OCI-LY3 (cell line): ENCODE measurements at regions not wholly inside any gene's neighbourhood (a gene's known extent, or its start where the extent isn't known, plus 50 kb on each side); places are given as distances from the start of the nearest gene placed in this dataset.

Experiments used
- H2AFZ ChIP-seq: fragments of 200-600, 300-600 bp; shearing (Covaris generic); 2 replicates; pipeline ENCODE4 v1.6.0; 2014; ENCODE audit warnings: antibody characterized with exemption, low read depth, low read length
- H3K27ac ChIP-seq: fragments of 200-600, 300-600 bp; sonication (generic); 2 replicates; pipeline ENCODE4 v1.5.1; 2014; ENCODE audit warnings: mild to moderate bottlenecking, low read length, moderate library complexity, mixed read lengths
- H3K27me3 ChIP-seq: fragments of 200-600, 300-600 bp; sonication (generic); 2 replicates; pipeline ENCODE4 v1.6.1; 2014; ENCODE audit warnings: low read depth, low read length, mixed read lengths
- H3K36me3 ChIP-seq: fragments of 200-600, 300-600 bp; sonication (generic); replicated peaks from 2 replicates; pipeline ENCODE3; 2014; ENCODE audit warnings: low read depth, low read length, mixed read lengths
- H3K4me1 ChIP-seq: fragments of 300-600, 200-600 bp; sonication (generic); 2 replicates; pipeline ENCODE4 v1.6.1; 2014; ENCODE audit warnings: low read length, mixed read lengths
- H3K4me2 ChIP-seq: fragments of 200-600, 300-600 bp; sonication (generic); 2 replicates; pipeline ENCODE4 v1.6.1; 2014; ENCODE audit warnings: low read length, mixed read lengths
- H3K4me3 ChIP-seq: fragments of 300-600, 200-600 bp; sonication (generic); 2 replicates; pipeline ENCODE4 v1.5.1; 2014; ENCODE audit warnings: antibody characterized with exemption, mild to moderate bottlenecking, low read length, moderate library complexity
- H3K79me2 ChIP-seq: fragments of 300-600, 200-600 bp; shearing (Covaris generic); 2 replicates; pipeline ENCODE4 v1.6.1; 2014; ENCODE audit warnings: mild to moderate bottlenecking, low read length, mixed read lengths
- H3K9ac ChIP-seq: fragments of 300-600, 200-600 bp; shearing (Covaris generic); 2 replicates; pipeline ENCODE4 v1.6.0; 2014; ENCODE audit warnings: mild to moderate bottlenecking, low read length, moderate library complexity
- H3K9me3 ChIP-seq: fragments of 200-600, 300-600 bp; shearing (Covaris generic); 2 replicates; pipeline ENCODE4 v1.6.1; 2014; ENCODE audit warnings: low read length, mixed read lengths; ENCODE audit not compliant: insufficient read depth
- H4K20me1 ChIP-seq: fragments of 200-600, 300-600 bp; sonication (generic); 2 replicates; pipeline ENCODE4 v1.6.1; 2016; ENCODE audit warnings: low read length, mixed read lengths; ENCODE audit not compliant: insufficient read depth
- CTCF ChIP-seq: fragments of 200-600, 300-600 bp; sonication (generic); IDR thresholded peaks from 2 replicates; pipeline ENCODE4 v1.5.1; 2014; ENCODE audit warnings: antibody characterized with exemption, low read length, low read depth
- EZH2phosphoT487 ChIP-seq: fragments of 200-600 bp; shearing (Covaris generic); IDR thresholded peaks from 2 replicates; pipeline ENCODE4 v1.6.1; 2018; ENCODE audit warnings: antibody characterized with exemption, mixed run types, low read depth

- H3K4me2 ChIP-seq, result no peak overlapping the region
- no peaks in the 10 kb centered on the region for H3K27me3 ChIP-seq
- no peak overlapping the region for H3K27ac ChIP-seq
- H3K4me1 ChIP-seq, result no peaks in the 10 kb centered on the region
- H3K79me2 ChIP-seq, result no peaks in the 10 kb centered on the region
- H3K9ac ChIP-seq, result no peak overlapping the region
- no peaks in the 10 kb centered on the region for H4K20me1 ChIP-seq
- H2AFZ ChIP-seq, result no peak overlapping the region
- TF ChIP-seq CTCF, result no peak
- no peak for TF ChIP-seq EZH2phosphoT487
- H3K36me3 ChIP-seq, result no peaks in the 10 kb centered on the region
- H3K4me3 ChIP-seq, result no peak overlapping the region
- no peaks in the 10 kb centered on the region for H3K9me3 ChIP-seq
Observed at GRCh38 chr4:53863736-53864365, 200.6 kb downstream of the CHIC2 start.

DNA sequence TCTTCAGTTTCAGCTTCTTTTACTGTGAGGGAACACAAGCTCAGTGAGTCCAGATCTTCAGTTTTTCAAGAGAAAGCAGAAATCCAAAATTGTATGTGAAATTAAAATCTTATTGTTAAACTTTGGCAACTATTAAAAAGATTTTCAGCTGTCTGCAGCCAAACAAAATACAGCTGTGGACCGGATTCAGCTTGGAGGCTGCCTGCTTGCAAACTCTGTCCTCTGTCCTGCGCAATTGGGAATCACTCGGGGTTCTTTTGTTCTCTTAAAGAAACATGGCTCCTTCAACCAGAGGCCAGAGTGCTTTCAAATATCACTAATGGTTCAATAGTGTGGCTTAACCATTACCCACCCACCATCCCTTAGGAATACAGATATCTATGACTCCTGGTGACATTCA, 201.2 kb downstream of the CHIC2 start:
- H3K9ac ChIP-seq, result no peak overlapping the region

GRCh38 chr4:53861856-53862610, 202.4 kb downstream of the CHIC2 start:
- no peaks in the 10 kb centered on the region for H3K27me3 ChIP-seq
- H2AFZ ChIP-seq, result no peak overlapping the region
- H3K4me1 ChIP-seq, result no peaks in the 10 kb centered on the region
- TF ChIP-seq CTCF, result no peak
- TF ChIP-seq EZH2phosphoT487, result no peak
- H3K9ac ChIP-seq, result no peak overlapping the region
- H3K36me3 ChIP-seq, result no peaks in the 10 kb centered on the region
- no peak overlapping the region for H3K4me2 ChIP-seq
- H3K9me3 ChIP-seq, result no peaks in the 10 kb centered on the region
- H3K79me2 ChIP-seq, result no peaks in the 10 kb centered on the region
- no peak overlapping the region for H3K27ac ChIP-seq
- H3K4me3 ChIP-seq, result no peak overlapping the region
- H4K20me1 ChIP-seq, result no peaks in the 10 kb centered on the region

More for the DNA sequence above, 201.2 kb downstream of the CHIC2 start:
- H3K27me3 ChIP-seq, result no peaks in the 10 kb centered on the region
- no peak overlapping the region for H2AFZ ChIP-seq
- H3K4me2 ChIP-seq, result no peak overlapping the region
- no peaks in the 10 kb centered on the region for H3K4me1 ChIP-seq
- H3K4me3 ChIP-seq, result no peak overlapping the region
- no peak overlapping the region for H3K27ac ChIP-seq
- H3K9me3 ChIP-seq, result no peaks in the 10 kb centered on the region
- no peaks in the 10 kb centered on the region for H3K36me3 ChIP-seq
- H4K20me1 ChIP-seq, result no peaks in the 10 kb centered on the region
- H3K79me2 ChIP-seq, result no peaks in the 10 kb centered on the region
- TF ChIP-seq EZH2phosphoT487 (no peak), CTCF (no peak)

DNA sequence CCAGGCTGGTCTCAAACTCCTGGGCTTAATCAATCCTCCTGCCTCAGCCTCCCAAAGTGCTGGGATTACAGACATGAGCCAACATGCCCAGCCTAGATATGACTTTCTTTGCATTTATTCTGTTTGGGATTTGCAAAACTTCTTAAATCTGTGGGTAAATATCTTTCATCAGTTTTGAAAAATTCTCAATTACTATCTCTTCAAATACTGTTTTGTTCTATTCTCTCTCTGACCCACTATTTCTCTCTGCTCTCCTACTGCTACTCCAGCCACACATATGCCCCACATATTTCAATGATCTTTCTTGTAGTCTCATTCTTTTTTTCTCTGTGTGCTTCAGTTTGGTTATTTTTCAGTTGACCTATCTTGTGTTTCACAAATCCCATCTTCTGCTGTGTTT, 205.1 kb downstream of the CHIC2 start:
- H3K27ac ChIP-seq, result no peak overlapping the region

More for the DNA sequence above, 205.1 kb downstream of the CHIC2 start:
- TF ChIP-seq CTCF (no peak), EZH2phosphoT487 (no peak)
- no peaks in the 10 kb centered on the region for H4K20me1 ChIP-seq
- no peaks in the 10 kb centered on the region for H3K27me3 ChIP-seq
- H3K79me2 ChIP-seq, result no peaks in the 10 kb centered on the region
- H3K4me3 ChIP-seq, result no peak overlapping the region
- H3K9me3 ChIP-seq, result no peaks in the 10 kb centered on the region
- no peak overlapping the region for H3K4me2 ChIP-seq
- H3K9ac ChIP-seq, result no peak overlapping the region
- H3K36me3 ChIP-seq, result no peaks in the 10 kb centered on the region
- no peak overlapping the region for H2AFZ ChIP-seq
- peaks cover 17% of the 10 kb centered on the region for H3K4me1 ChIP-seq
